Prostate gland (tissue), 2 donors: ENCODE measurements at regions not wholly inside any gene's neighbourhood (a gene's known extent, or its start where the extent isn't known, plus 50 kb on each side); places are given as distances from the start of the nearest gene placed in this dataset.

Source experiments
- CTCF ChIP-seq, 4 experiments: fragments of 200-600 bp in 2 of 4; fragments of 450-650 bp in 2 of 4; sonication (generic) in 2 of 4; IDR thresholded peaks; 1 replicate in 3 of 4; 2 replicates in 1 of 4; pipeline ENCODE4 v1.5.1; 2016 to 2019; ENCODE audit warnings: antibody characterized with exemption in 4 of 4, mild to moderate bottlenecking in 2 of 4, moderate library complexity in 2 of 4
- POLR2A ChIP-seq: fragments of 450-650 bp; IDR thresholded peaks from one replicate; pipeline ENCODE4 v1.6.1; 2016; ENCODE audit warnings: antibody characterized with exemption, mild to moderate bottlenecking

- TF ChIP-seq POLR2A: no peak
- TF ChIP-seq CTCF (IDR thresholded peaks at IDR 0.05): no peak
These were observed 63.6 kb upstream of the INSIG1 start for GRCh38 chr7:155234158-155234492.
